ENCODE measurements at regions not wholly inside any gene's neighbourhood (a gene's known extent, or its start where the extent isn't known, plus 50 kb on each side); places are given as distances from the start of the nearest gene placed in this dataset.
"Not testable (repeated sequence)": the region's sequence is repeated elsewhere in the genome, so short reads cannot be mapped to it uniquely, and the experiment has no call there.

DNA sequence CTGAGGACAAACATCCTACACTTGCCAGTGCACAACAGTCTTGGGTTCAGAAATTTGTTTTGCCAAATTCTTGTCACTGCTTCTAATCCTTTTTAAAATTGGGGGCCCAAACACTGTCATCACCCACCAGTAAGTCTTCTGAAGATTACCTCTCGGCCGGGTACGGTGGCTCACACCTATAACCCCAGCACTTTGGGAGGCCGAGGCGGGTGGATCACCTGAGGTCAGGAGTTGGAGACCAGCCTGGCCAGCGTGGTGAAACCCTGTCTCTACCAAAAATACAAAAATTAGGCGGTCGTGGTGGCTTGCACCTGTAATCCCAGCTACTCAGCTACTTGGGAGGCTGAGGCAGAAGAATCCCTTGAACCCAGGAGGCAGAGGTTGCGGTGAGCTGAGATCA is 87.8 kb upstream of the DMRT1 start:
- not testable (repeated sequence) for H3K27me3 ChIP-seq (ENCODE audit: control insufficient read depth, insufficient read depth, low read length); H3K36me3 ChIP-seq (replicated peaks; ENCODE audit: control insufficient read depth, insufficient read depth, low read length); H3K4me3 ChIP-seq (ENCODE audit: insufficient read depth, low read depth, low read length); DNase-seq

DNA sequence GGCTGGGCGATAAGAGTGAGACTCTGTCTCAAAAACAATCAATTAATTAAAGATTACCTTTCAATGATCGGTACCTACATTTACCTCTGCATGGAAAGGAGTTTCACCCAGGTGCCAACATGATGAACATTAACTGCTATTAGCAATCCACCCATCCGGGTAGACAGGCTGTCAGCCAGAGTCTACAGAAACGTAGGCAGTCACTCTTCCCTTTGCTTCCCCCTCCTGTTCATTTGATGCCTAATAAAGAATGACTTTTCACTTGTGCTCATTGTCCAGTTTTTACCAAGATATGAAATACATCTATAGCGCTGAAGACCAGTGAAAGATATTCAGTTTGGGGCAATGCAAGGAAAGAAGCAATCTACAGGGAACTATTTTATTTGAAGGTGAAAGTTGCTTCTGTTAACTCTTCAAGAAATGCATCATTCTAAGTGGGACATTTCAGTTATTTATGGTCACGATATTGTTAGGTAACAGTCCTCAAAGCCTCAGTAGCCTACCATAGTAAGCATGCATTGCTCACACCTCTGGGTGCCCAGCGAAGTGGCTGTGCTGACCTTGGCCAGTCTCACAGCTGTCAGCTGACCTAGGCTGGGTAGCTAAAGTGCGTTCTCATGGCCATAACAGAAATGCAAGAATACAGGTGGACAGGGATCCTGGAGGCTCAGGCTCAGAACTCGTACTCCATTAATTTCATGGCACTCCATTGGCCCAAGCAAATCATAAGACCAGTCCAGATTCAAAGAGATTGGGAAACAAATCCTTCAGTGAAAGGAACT is 87.2 kb upstream of the DMRT1 start:
- no peak for DNase-seq
- Histone ChIP-seq H3K4me3 (ENCODE audit: insufficient read depth, low read depth, low read length) (no peak overlapping the region), H3K27me3 (ENCODE audit: control insufficient read depth, insufficient read depth, low read length) (no peaks in the 10 kb centered on the region), H3K36me3 (replicated peaks; ENCODE audit: control insufficient read depth, insufficient read depth, low read length) (no peaks in the 10 kb centered on the region)

DNA sequence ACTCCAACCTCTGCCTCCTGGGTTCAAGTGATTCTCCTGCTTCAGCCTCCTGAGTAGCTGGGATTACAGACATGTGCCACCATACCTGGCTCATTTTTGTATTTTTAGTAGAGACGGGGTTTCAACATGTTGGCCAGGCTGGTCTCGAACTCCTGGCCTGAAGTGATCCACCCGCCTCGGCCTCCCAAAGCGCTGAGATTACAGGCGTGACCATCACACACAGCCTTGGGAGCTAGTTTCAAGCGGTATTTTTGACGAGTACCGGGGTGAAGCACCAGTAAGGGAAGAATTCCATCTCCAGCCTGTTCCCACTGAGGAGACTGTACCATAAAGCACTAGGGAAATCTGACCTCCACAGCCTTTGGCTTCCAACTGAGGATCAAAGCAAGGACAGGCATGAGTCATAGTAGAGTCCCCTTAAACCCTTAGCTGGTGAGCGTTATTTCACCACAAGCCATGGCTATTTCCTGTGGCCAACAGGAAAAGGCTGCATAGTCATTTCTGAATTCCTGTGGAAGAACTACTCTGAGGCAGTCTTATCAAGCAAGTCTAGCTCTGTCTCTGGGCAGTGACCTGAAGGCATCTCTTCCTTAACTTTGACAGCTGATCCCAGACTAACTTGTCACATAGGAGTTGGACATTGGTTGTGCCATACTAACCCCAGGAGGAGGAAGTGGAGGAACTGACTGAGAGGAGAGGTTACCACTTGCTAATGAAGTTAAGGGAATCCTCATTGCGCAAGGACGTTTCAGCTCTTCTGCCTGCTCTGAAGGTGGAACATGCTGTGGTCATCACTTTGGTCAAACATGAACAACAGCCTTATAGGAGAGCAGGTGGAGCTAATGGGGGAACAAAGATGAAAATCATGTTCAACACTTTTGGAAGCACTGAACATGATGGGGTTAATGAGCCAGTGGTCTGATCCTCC is 85.8 kb upstream of the DMRT1 start:
- no peak overlapping the region for H3K4me3 ChIP-seq (ENCODE audit: insufficient read depth, low read depth, low read length)
- no peak for DNase-seq

DNA sequence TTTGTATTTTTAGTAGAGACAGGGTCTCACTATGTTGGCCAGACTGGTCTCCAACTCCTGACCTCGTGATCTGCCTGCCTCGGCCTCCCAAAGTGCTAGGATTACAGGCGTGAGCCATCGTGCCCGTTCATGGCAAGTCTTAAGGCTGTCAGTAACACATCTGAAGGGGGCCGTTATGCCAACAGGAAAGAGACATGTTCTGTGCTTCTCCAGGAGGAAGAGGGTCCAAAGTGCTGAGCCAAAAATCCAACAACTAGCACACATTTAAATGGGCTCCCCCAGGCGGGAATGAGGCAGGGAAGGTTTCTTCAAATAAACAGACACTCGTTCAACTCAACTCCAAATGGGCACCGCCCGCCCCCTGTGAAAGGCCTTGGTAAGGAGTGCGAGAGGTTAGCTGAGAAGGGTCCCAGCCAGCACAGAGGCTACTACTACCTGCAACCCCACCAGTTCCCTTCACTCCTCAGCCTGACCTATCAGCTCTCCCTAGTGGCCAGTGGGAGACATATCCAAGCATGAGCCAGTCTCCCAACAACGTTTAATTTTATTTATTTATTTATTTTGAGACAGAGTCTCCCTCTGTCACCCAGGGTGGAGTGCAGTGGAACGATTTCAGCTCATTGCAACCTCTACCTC is 84.1 kb upstream of the DMRT1 start:
- Histone ChIP-seq H3K36me3 (replicated peaks; ENCODE audit: control insufficient read depth, insufficient read depth, low read length) (no peaks in the 10 kb centered on the region), H3K27me3 (ENCODE audit: control insufficient read depth, insufficient read depth, low read length) (no peaks in the 10 kb centered on the region), H3K4me3 (ENCODE audit: insufficient read depth, low read depth, low read length) (no peak overlapping the region)
- peak; percentile 78 for DNase-seq

More for the DNA sequence above, 85.8 kb upstream of the DMRT1 start:
- Histone ChIP-seq H3K36me3 (replicated peaks; ENCODE audit: control insufficient read depth, insufficient read depth, low read length) (no peaks in the 10 kb centered on the region), H3K27me3 (ENCODE audit: control insufficient read depth, insufficient read depth, low read length) (no peaks in the 10 kb centered on the region)

DNA sequence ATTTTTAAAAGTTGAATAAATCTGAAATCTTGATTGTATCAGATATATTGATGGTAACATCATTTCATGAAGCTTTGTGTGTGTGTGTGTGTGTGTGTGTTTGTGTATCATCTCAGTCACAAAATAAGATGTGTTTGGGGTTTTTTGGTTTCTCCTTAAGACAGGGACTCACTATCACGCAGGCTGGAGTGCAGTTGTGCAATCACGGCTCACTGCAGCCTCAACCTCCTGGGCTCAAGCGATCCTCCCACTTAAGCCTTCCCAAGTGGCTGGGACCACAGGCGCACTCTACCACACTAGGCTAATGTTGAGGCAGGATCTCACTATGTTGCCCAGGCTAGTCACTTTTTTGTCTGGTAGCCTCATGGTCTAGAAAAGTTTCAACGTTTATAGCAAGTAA is 83.4 kb upstream of the DMRT1 start:
- no peaks in the 10 kb centered on the region for H3K27me3 ChIP-seq (ENCODE audit: control insufficient read depth, insufficient read depth, low read length)
- H3K4me3 ChIP-seq (ENCODE audit: insufficient read depth, low read depth, low read length): no peak overlapping the region
- no peak for DNase-seq
- H3K36me3 ChIP-seq (replicated peaks; ENCODE audit: control insufficient read depth, insufficient read depth, low read length): no peaks in the 10 kb centered on the region

DNA sequence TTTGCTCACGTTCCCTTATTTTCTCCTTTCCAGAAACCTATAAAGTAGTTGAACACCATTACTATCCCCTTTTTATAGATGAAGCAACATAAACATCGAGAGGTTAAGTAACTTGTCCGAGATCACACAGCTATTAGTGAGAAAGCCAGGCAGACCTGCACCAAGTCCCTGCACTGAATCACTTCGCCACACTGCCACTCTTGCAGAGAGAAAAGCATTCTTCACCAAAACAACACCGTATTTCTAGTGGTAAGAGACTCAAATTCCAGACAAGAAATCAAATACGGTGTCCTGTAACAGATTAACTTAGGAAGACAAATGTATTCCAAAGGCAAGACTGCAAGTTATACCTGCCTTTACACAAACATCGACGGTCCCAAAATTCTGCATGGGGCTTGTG is 82.0 kb upstream of the DMRT1 start:
- Histone ChIP-seq H3K27me3 (ENCODE audit: control insufficient read depth, insufficient read depth, low read length) (no peaks in the 10 kb centered on the region), H3K36me3 (replicated peaks; ENCODE audit: control insufficient read depth, insufficient read depth, low read length) (no peaks in the 10 kb centered on the region), H3K4me3 (ENCODE audit: insufficient read depth, low read depth, low read length) (no peak overlapping the region)
- no peak for DNase-seq

DNA sequence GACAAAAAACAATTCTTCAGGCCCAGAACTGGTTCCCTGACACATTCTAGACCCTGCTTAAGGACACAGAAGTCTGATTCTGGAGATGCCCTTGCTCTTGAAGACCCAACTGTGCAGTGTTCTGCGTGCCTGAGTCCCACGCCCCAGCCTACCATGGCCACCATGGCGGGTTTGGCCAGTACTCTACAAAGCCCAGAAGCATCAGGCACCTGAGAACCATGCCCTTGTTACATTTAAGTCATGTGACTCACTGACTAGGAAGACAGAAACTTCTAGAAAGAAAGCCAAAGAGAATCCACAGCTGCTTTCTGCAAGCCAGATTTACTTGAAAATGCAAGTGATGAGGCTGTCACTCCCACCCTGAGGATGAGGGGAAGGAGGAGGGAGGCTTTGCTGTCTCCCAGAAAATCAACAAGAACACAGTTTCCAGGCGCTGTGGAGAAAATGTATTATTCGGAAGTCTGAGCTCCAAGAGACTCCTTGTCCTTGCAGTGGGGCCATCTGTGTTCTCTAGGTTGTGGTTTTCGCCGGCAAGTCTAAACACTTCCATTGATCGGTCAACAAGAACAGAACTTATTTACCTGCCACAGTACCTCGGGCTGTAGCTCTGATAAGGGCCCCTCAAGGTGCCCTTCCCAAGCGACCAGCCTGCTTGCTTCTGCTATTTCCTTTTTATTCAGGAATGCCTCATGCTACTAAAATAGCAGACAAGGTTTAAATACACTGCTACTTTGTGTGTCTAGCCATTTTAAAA is 81.3 kb upstream of the DMRT1 start:
- no peak for DNase-seq
- Histone ChIP-seq H3K27me3 (ENCODE audit: control insufficient read depth, insufficient read depth, low read length) (no peaks in the 10 kb centered on the region), H3K4me3 (ENCODE audit: insufficient read depth, low read depth, low read length) (no peak overlapping the region), H3K36me3 (replicated peaks; ENCODE audit: control insufficient read depth, insufficient read depth, low read length) (no peaks in the 10 kb centered on the region)

DNA sequence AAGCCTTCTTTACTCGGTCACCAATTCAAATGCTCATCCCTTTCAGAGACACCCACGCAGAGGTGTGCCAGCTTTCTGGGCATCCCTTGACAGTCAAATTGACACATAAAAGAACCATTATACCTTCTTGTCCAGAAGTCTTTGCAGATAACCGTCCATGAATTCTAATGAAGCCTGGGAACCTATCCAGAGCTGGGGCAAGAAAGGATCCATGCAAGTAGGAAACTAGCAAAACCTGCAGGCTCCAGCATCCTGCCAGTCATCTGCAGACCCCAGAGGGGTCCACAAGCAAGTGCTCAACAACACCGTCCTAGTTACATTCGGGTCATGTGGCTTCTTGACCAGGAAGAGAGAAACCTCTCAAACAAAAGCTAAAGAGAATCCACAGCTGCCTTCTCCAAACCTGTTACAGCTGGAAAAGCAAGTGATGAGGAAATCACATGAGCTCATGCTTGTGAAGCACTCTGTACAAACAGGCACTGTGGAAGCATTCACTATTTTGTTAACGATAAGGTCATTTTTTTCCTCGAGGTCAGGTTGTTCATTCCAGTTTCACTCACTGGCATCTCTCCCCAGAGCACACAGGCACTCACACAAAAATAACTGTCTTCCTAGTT is 80.2 kb upstream of the DMRT1 start:
- no peak overlapping the region for H3K4me3 ChIP-seq (ENCODE audit: insufficient read depth, low read depth, low read length)
- no peaks in the 10 kb centered on the region for H3K27me3 ChIP-seq (ENCODE audit: control insufficient read depth, insufficient read depth, low read length)
- no peaks in the 10 kb centered on the region for H3K36me3 ChIP-seq (replicated peaks; ENCODE audit: control insufficient read depth, insufficient read depth, low read length)
- DNase-seq: no peak

DNA sequence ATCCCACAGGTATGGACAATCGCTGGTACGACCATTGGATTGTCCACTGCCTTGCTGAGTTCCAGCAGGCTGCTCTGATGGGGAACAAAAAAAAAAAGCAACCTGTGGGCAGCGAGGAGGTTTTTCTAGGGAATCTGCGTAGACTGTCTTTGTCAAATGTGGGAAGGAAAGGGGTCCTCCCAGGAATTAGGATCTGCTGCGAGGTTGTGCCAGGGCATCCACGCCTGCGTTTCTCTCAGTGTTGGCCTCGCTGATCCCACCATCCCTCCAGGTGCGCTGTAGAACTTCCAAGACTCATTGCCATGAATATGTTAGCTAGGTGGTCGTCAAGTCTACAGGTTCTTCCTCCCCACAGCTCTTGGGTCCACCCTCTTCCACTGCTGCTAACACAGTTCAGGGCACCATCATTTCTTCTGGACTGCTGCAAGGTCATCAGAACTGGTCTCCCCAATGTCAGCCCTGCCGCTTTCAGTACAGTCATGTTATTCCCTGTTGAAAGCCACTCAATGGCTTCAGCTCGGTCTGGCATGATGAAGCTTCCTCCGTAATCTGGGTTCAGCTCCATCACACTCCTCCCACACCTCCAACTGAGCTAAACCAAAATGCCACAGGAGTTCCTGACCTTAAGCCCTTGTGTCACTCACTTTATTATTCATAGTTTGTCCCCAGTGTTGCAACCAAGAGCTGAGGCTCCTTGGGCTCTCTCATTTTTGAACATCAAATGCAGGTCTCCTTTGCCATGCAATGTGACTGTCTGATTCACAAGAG is 79.5 kb upstream of the DMRT1 start:
- H3K36me3 ChIP-seq (replicated peaks; ENCODE audit: control insufficient read depth, insufficient read depth, low read length): no peaks in the 10 kb centered on the region
- no peak for DNase-seq
- H3K27me3 ChIP-seq (ENCODE audit: control insufficient read depth, insufficient read depth, low read length): no peaks in the 10 kb centered on the region
- H3K4me3 ChIP-seq (ENCODE audit: insufficient read depth, low read depth, low read length): no peak overlapping the region

DNA sequence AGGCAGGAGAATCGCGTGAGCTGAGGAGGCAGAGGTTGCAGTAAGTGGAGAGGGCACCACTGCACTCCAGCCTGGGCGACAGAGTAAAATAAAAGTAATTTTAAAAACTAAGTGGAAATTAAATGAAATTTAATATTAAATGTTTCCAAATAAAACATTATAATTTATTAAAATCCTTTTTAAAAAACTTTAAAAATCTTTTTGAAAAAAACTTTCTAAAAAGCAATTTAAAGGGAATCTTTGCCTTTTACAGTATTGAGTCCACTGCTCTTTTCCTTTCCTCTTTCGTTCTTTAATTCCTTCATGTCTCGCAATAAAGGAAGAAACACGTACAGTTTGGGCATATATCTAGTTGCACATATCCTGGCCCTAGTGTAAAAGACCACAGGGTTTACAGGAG is 77.8 kb upstream of the DMRT1 start:
- Histone ChIP-seq H3K36me3 (replicated peaks; ENCODE audit: control insufficient read depth, insufficient read depth, low read length) (no peaks in the 10 kb centered on the region), H3K27me3 (ENCODE audit: control insufficient read depth, insufficient read depth, low read length) (no peaks in the 10 kb centered on the region), H3K4me3 (ENCODE audit: insufficient read depth, low read depth, low read length) (no peak overlapping the region)
- no peak for DNase-seq

DNA sequence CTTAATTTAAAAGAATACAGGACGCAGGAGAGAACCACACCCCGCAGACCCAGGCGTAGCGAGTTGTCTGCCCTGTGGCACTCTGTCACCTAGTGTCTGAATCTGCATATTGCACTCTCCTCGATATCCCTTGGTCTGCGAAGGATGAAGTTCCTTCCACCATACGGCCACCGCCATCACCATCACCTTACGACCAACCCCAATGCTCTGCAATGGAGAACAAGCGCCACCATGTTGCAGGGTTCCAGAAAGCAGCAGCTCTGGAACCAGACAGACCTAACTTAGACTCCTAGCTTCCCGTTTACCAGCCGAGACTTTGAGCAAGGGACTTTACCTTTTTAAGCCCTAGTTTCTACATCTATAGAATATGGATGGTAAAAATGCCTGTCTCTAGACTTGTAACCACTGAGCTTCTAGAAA is 77.4 kb upstream of the DMRT1 start:
- no peak overlapping the region for H3K4me3 ChIP-seq (ENCODE audit: insufficient read depth, low read depth, low read length)
- peak; percentile 73 for DNase-seq
- no peaks in the 10 kb centered on the region for H3K27me3 ChIP-seq (ENCODE audit: control insufficient read depth, insufficient read depth, low read length)
- H3K36me3 ChIP-seq (replicated peaks; ENCODE audit: control insufficient read depth, insufficient read depth, low read length): no peaks in the 10 kb centered on the region

DNA sequence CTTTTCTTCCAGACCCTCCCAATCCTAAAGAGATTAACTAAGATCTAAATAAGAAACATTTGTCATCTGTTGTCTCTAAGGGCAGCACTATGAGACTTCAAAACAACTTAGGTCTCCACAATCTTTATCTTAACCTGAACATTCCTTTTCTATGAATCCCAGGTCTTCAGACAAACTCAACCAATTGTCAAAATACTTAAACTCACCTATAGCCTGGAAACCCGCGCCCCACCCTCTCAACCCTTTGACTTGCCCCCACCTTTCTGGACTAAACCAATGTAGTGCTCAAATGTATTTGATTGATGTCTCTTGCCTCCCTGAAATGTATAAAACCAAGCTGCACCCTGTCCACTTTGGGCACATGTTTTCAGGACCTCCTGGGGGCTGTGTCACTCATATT is 76.5 kb upstream of the DMRT1 start:
- H3K36me3 ChIP-seq (replicated peaks; ENCODE audit: control insufficient read depth, insufficient read depth, low read length): no peaks in the 10 kb centered on the region
- no peak for DNase-seq
- no peaks in the 10 kb centered on the region for H3K27me3 ChIP-seq (ENCODE audit: control insufficient read depth, insufficient read depth, low read length)
- H3K4me3 ChIP-seq (ENCODE audit: insufficient read depth, low read depth, low read length): no peak overlapping the region

DNA sequence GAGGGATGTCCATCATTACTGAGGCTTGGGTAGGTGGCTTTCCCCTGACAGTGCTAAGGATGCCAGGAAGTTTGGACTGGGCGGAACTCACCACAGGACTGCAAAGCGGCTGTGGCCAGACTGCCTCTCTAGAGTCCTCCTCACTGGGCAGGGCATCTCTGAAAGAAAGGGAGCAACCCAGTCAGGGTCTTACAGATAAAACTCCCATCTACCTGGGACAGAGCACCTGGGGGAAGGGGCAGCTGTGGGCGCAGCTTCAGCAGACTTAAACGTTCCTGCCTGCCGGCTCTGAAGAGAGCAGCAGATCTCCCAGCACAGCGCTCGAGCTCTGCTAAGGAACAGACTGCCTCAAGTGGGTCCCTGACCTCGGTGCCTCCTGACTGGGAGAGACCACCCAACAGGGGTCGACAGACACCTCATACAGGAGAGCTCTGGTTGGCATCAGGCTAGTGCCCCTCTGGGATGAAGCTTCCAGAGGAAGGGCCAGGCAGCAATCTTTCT is 74.4 kb upstream of the DMRT1 start:
- not testable (repeated sequence) for H3K27me3 ChIP-seq (ENCODE audit: control insufficient read depth, insufficient read depth, low read length); H3K4me3 ChIP-seq (ENCODE audit: insufficient read depth, low read depth, low read length); DNase-seq; H3K36me3 ChIP-seq (replicated peaks; ENCODE audit: control insufficient read depth, insufficient read depth, low read length)

All from H7 (cell line).